ENCODE measurements at regions not wholly inside any gene's neighbourhood (a gene's known extent, or its start where the extent isn't known, plus 50 kb on each side); places are given as distances from the start of the nearest gene placed in this dataset.

GRCh38 chr6:131492932-131493573 lies 80.0 kb upstream of the ARG1 start:
- TF ChIP-seq CTCF (IDR thresholded peaks at IDR 0.05; ENCODE audit: low read length) (no peak), EZH2 (IDR thresholded peaks at IDR 0.05; ENCODE audit: borderline replicate concordance, low read length) (no peak)

Data from OCI-LY1 (cell line).